GM18867 (cell line): ENCODE measurements at regions not wholly inside any gene's neighbourhood (a gene's known extent, or its start where the extent isn't known, plus 50 kb on each side); places are given as distances from the start of the nearest gene placed in this dataset.

Experiments used
- ATAC-seq: cut with Tn5 transposase; IDR thresholded peaks from one replicate; pipeline ENCODE4 v1.9.1; 2021; ENCODE audit warnings: mild to moderate bottlenecking, moderate library complexity; ENCODE audit not compliant: unreplicated experiment

GRCh38 chr6:165961233-165961632, 206.4 kb downstream of the TBXT start:
- no peak for ATAC-seq

GRCh38 chr6:165960695-165961094, 207.0 kb downstream of the TBXT start:
- ATAC-seq: no peak

GRCh38 chr6:165959627-165960026, 208.0 kb downstream of the TBXT start:
- no peak for ATAC-seq

- ATAC-seq: no peak
Observed at GRCh38 chr6:165956874-165957273, 210.8 kb downstream of the TBXT start.

GRCh38 chr6:165952514-165952913, 215.1 kb downstream of the TBXT start:
- ATAC-seq: no peak

- ATAC-seq: no peak
Observed at GRCh38 chr6:165950316-165950715, 217.3 kb downstream of the TBXT start.

- ATAC-seq: no peak
Observed at GRCh38 chr6:165949324-165949723, 218.3 kb downstream of the TBXT start.

GRCh38 chr6:165944002-165944466, 223.6 kb downstream of the TBXT start:
- no peak for ATAC-seq

GRCh38 chr6:165941786-165942185, 225.9 kb downstream of the TBXT start:
- ATAC-seq: no peak

GRCh38 chr6:165941249-165941775, 226.3 kb downstream of the TBXT start:
- ATAC-seq: no peak

GRCh38 chr6:165940366-165940765, 227.3 kb downstream of the TBXT start:
- no peak for ATAC-seq

- ATAC-seq: no peak
Observed at GRCh38 chr6:165939601-165940290, 227.9 kb downstream of the TBXT start.

- ATAC-seq: no peak
Observed at GRCh38 chr6:165939047-165939446, 228.6 kb downstream of the TBXT start.

- ATAC-seq: no peak
Observed at GRCh38 chr6:165937564-165938358, 229.9 kb downstream of the TBXT start.

- ATAC-seq: no peak
Observed at GRCh38 chr6:165936660-165937059, 231.0 kb downstream of the TBXT start.

- no peak for ATAC-seq
Observed at GRCh38 chr6:165936096-165936495, 231.6 kb downstream of the TBXT start.

- ATAC-seq: no peak
Observed at GRCh38 chr6:165931675-165932074, 236.0 kb downstream of the TBXT start.

- no peak for ATAC-seq
Observed at GRCh38 chr6:165930668-165931214, 236.9 kb downstream of the TBXT start.

GRCh38 chr6:165929607-165930006, 238.0 kb downstream of the TBXT start:
- ATAC-seq: no peak

- no peak for ATAC-seq
Observed at GRCh38 chr6:165926378-165926777, 241.3 kb downstream of the TBXT start.

- ATAC-seq: no peak
Observed at GRCh38 chr6:165925474-165926156, 242.0 kb downstream of the TBXT start.
